OCI-LY3 (cell line): ENCODE measurements at regions not wholly inside any gene's neighbourhood (a gene's known extent, or its start where the extent isn't known, plus 50 kb on each side); places are given as distances from the start of the nearest gene placed in this dataset.
"Not testable (repeated sequence)": the region's sequence is repeated elsewhere in the genome, so short reads cannot be mapped to it uniquely, and the experiment has no call there.

ENCODE experiments used
- H2AFZ ChIP-seq: fragments of 200-600, 300-600 bp; shearing (Covaris generic); 2 replicates; pipeline ENCODE4 v1.6.0; 2014; ENCODE audit warnings: antibody characterized with exemption, low read depth, low read length
- H3K27ac ChIP-seq: fragments of 200-600, 300-600 bp; sonication (generic); 2 replicates; pipeline ENCODE4 v1.5.1; 2014; ENCODE audit warnings: mild to moderate bottlenecking, low read length, moderate library complexity, mixed read lengths
- H3K27me3 ChIP-seq: fragments of 200-600, 300-600 bp; sonication (generic); 2 replicates; pipeline ENCODE4 v1.6.1; 2014; ENCODE audit warnings: low read depth, low read length, mixed read lengths
- H3K36me3 ChIP-seq: fragments of 200-600, 300-600 bp; sonication (generic); replicated peaks from 2 replicates; pipeline ENCODE3; 2014; ENCODE audit warnings: low read depth, low read length, mixed read lengths
- H3K4me1 ChIP-seq: fragments of 300-600, 200-600 bp; sonication (generic); 2 replicates; pipeline ENCODE4 v1.6.1; 2014; ENCODE audit warnings: low read length, mixed read lengths
- H3K4me2 ChIP-seq: fragments of 200-600, 300-600 bp; sonication (generic); 2 replicates; pipeline ENCODE4 v1.6.1; 2014; ENCODE audit warnings: low read length, mixed read lengths
- H3K4me3 ChIP-seq: fragments of 300-600, 200-600 bp; sonication (generic); 2 replicates; pipeline ENCODE4 v1.5.1; 2014; ENCODE audit warnings: antibody characterized with exemption, mild to moderate bottlenecking, low read length, moderate library complexity
- H3K79me2 ChIP-seq: fragments of 300-600, 200-600 bp; shearing (Covaris generic); 2 replicates; pipeline ENCODE4 v1.6.1; 2014; ENCODE audit warnings: mild to moderate bottlenecking, low read length, mixed read lengths
- H3K9ac ChIP-seq: fragments of 300-600, 200-600 bp; shearing (Covaris generic); 2 replicates; pipeline ENCODE4 v1.6.0; 2014; ENCODE audit warnings: mild to moderate bottlenecking, low read length, moderate library complexity
- H3K9me3 ChIP-seq: fragments of 200-600, 300-600 bp; shearing (Covaris generic); 2 replicates; pipeline ENCODE4 v1.6.1; 2014; ENCODE audit warnings: low read length, mixed read lengths; ENCODE audit not compliant: insufficient read depth
- H4K20me1 ChIP-seq: fragments of 200-600, 300-600 bp; sonication (generic); 2 replicates; pipeline ENCODE4 v1.6.1; 2016; ENCODE audit warnings: low read length, mixed read lengths; ENCODE audit not compliant: insufficient read depth
- CTCF ChIP-seq: fragments of 200-600, 300-600 bp; sonication (generic); IDR thresholded peaks from 2 replicates; pipeline ENCODE4 v1.5.1; 2014; ENCODE audit warnings: antibody characterized with exemption, low read length, low read depth
- EZH2phosphoT487 ChIP-seq: fragments of 200-600 bp; shearing (Covaris generic); IDR thresholded peaks from 2 replicates; pipeline ENCODE4 v1.6.1; 2018; ENCODE audit warnings: antibody characterized with exemption, mixed run types, low read depth

DNA sequence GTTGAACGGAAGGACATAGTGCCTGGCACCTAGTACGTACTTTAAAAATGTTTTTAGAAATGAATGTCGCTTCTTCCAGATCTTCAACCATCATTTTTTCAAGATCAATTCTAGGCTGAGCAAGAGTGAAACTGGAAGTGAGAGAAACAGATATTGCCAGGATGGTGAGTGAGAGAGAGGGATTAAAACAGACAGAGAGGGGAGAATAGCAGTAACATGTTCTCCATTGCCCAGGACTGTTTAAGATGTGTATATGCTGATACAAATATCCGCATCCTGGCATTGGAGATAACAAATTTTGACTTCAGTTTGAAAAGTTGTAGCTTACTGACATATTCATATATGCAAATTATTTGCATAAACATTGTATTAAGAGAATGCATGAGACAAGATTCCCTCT lies 1156.1 kb downstream of the TBL1XR1 start:
- TF ChIP-seq EZH2phosphoT487, result no peak
- TF ChIP-seq CTCF, result no peak
- Histone ChIP-seq H3K27ac (no peak overlapping the region), H3K4me3 (peak overlapping the region; percentile 27; the same call in 1 of the 2 replicates), H2AFZ (no peak overlapping the region), H3K79me2 (no peaks in the 10 kb centered on the region), H3K36me3 (no peaks in the 10 kb centered on the region), H3K4me2 (peak overlapping the region; percentile 66), H3K27me3 (no peaks in the 10 kb centered on the region), H3K9ac (no peak overlapping the region), H3K4me1 (peaks cover 21% of the 10 kb centered on the region), H4K20me1 (no peaks in the 10 kb centered on the region), H3K9me3 (no peaks in the 10 kb centered on the region)

DNA sequence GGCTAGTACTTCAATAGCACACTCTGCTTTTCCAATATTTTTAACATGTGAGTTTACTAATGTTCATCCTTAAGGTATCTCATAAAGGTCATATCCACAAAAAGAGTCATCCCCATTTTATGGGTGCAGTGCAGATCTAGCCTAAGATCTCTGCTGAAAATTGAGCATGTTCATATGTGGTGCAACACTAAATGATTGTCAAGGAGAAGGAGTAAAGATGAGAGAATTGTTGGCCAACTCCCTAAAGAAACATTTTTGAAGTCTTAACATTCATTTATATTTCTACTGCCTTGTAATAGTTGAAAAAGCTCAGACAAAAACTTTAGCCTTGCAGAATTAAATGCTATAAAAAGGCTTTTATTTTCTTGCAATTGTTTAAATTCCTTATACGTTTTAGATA lies 1159.6 kb downstream of the TBL1XR1 start:
- TF ChIP-seq CTCF (no peak), EZH2phosphoT487 (no peak)
- Histone ChIP-seq H3K27me3 (no peaks in the 10 kb centered on the region), H3K9ac (no peak overlapping the region), H3K9me3 (no peaks in the 10 kb centered on the region), H3K36me3 (no peaks in the 10 kb centered on the region), H3K79me2 (no peaks in the 10 kb centered on the region), H3K4me1 (peaks cover 13% of the 10 kb centered on the region), H4K20me1 (no peaks in the 10 kb centered on the region), H3K4me2 (no peak overlapping the region), H3K4me3 (no peak overlapping the region), H3K27ac (no peak overlapping the region), H2AFZ (no peak overlapping the region)

- TF ChIP-seq EZH2phosphoT487 (no peak), CTCF (no peak)
- no peak overlapping the region; the same call in 1 of the 2 replicates for H2AFZ ChIP-seq
- H3K4me3 ChIP-seq, result no peak overlapping the region
- no peak overlapping the region for H3K27ac ChIP-seq
- no peaks in the 10 kb centered on the region for H3K4me1 ChIP-seq
- no peaks in the 10 kb centered on the region for H3K79me2 ChIP-seq
- H4K20me1 ChIP-seq, result no peaks in the 10 kb centered on the region
- H3K9ac ChIP-seq, result no peak overlapping the region
- H3K27me3 ChIP-seq, result no peaks in the 10 kb centered on the region
- no peaks in the 10 kb centered on the region for H3K9me3 ChIP-seq
- no peak overlapping the region for H3K4me2 ChIP-seq
- H3K36me3 ChIP-seq, result no peaks in the 10 kb centered on the region
Observed at GRCh38 chr3:176032043-176032442, 1165.2 kb downstream of the TBL1XR1 start.

DNA sequence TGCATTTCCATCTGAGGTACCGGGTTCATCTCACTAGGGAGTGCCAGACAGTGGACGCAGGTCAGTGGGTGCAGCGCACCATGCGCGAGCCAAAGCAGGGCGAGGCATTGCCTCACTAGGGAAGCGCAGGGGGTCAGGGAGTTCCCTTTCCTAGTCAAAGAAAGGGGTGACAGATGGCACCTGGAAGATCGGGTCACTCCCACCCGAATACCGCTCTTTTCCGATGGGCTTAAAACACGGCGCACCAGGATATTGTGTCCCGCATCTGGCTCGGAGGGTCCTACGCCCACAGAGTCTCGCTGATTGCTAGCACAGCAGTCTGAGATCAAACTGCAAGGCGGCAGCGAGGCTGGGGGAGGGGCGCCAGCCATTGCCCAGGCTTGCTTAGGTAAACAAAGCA lies 1157.1 kb downstream of the NAALADL2 start:
- H3K27ac ChIP-seq, H3K4me2 ChIP-seq, H3K9me3 ChIP-seq, H3K4me3 ChIP-seq, H3K4me1 ChIP-seq, H3K36me3 ChIP-seq, H4K20me1 ChIP-seq, H3K27me3 ChIP-seq, H3K9ac ChIP-seq, H3K79me2 ChIP-seq, H2AFZ ChIP-seq: not testable (repeated sequence)

GRCh38 chr3:176015228-176015627 lies 1156.1 kb downstream of the NAALADL2 start:
- not testable (repeated sequence) for H3K36me3 ChIP-seq, H3K9ac ChIP-seq, H3K79me2 ChIP-seq, H3K4me2 ChIP-seq, H3K9me3 ChIP-seq, H2AFZ ChIP-seq, H3K27me3 ChIP-seq, H3K27ac ChIP-seq, H4K20me1 ChIP-seq, H3K4me1 ChIP-seq, H3K4me3 ChIP-seq
